ENCODE measurements at regions not wholly inside any gene's neighbourhood (a gene's known extent, or its start where the extent isn't known, plus 50 kb on each side); places are given as distances from the start of the nearest gene placed in this dataset.
"Not testable (repeated sequence)": the region's sequence is repeated elsewhere in the genome, so short reads cannot be mapped to it uniquely, and the experiment has no call there.

GRCh38 chr5:100341485-100341884 is 193.7 kb upstream of the FAM174A start:
- TF ChIP-seq FOXP2 (optimal IDR thresholded peaks at IDR 0.05; ENCODE audit: control extremely low read depth, extremely low read length, insufficient read depth); EZH2 (IDR thresholded peaks at IDR 0.05); POLR2AphosphoS5 (IDR thresholded peaks at IDR 0.05; ENCODE audit: borderline replicate concordance, low read depth, low read length): not testable (repeated sequence)
